ENCODE measurements at regions not wholly inside any gene's neighbourhood (a gene's known extent, or its start where the extent isn't known, plus 50 kb on each side); places are given as distances from the start of the nearest gene placed in this dataset.

DNA sequence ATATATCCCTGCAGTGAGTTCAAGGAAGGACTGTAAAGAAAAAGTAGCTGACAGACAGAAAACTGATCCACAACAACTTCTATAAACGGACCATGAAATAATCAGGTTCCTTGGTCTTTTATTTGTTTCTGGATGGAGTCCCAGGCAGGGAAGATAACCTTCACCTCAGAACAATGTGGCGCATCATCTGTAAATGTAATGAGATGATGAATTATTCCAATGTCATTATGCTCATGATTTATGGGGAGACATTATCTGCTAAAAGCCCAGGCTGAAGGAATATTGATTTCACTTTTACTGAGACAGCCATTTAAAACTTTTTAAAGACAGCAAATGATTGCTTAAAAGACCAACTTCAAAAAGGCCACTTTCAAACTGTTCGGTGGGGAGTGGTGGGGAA is 354.9 kb upstream of the ADAMTS9 start:
- H3K4me3 ChIP-seq (ENCODE audit: low read length in 2 of 2) = no peak overlapping the region
- no peak for ATAC-seq (ENCODE audit: low FRiP score)
- WGBS, 2 donors = 72 to 75% methylated on average over 3 of the region's 3 CpGs
- no peaks in the 10 kb centered on the region for H3K27me3 ChIP-seq (ENCODE audit: control insufficient read depth in 1 of 2, insufficient read depth in 2 of 2, low read length in 1 of 2)
- intact Hi-C loops (cut with DNase I) = no loop called here
- H3K36me3 ChIP-seq (ENCODE audit: control insufficient read depth in 1 of 2, insufficient read depth in 2 of 2, low read length in 1 of 2) = no peaks in the 10 kb centered on the region
- no peak overlapping the region for H3K27ac ChIP-seq (ENCODE audit: low read depth in 1 of 2, low read length in 2 of 2)
- no peaks in the 10 kb centered on the region for H3K9me3 ChIP-seq (ENCODE audit: control insufficient read depth, low read length)
- no peak for DNase-seq
- no peaks in the 10 kb centered on the region for H3K4me1 ChIP-seq (ENCODE audit: control insufficient read depth in 1 of 2, insufficient read depth in 2 of 2, low read length in 2 of 2)

DNA sequence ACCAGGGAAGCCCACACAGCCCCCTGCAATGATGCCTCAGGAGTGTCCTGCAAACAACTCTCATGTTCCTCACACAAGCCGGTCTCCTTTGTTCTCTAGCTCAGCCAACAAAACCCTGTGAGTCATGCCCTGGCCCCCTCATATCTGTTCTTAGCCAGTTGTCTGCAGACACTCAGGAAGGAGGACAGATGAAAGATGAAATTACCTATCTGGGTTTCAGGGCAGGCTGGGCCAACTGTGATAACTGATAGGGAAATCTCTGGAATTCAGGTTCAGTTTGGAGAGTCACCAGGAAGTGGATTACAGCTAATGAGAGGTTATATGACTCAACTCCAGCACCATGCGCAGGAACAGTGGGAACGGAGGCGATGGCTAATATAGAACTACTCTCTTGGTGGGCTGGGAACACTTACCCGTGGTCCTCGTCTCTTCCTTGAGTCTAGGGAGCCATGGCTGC is 352.0 kb upstream of the ADAMTS9 start:
- intact Hi-C loops (cut with DNase I) = no loop called here
- H3K36me3 ChIP-seq (ENCODE audit: control insufficient read depth in 1 of 2, insufficient read depth in 2 of 2, low read length in 1 of 2) = no peaks in the 10 kb centered on the region
- no peaks in the 10 kb centered on the region for H3K4me1 ChIP-seq (ENCODE audit: control insufficient read depth in 1 of 2, insufficient read depth in 2 of 2, low read length in 2 of 2)
- ATAC-seq (ENCODE audit: low FRiP score) = no peak
- H3K9me3 ChIP-seq (ENCODE audit: control insufficient read depth, low read length) = no peaks in the 10 kb centered on the region
- no peaks in the 10 kb centered on the region for H3K27me3 ChIP-seq (ENCODE audit: control insufficient read depth in 1 of 2, insufficient read depth in 2 of 2, low read length in 1 of 2)
- 87 to 91% methylated on average over 6 of the region's 6 CpGs for WGBS, 2 donors
- DNase-seq = no peak
- no peak overlapping the region for H3K27ac ChIP-seq (ENCODE audit: low read depth in 1 of 2, low read length in 2 of 2)
- H3K4me3 ChIP-seq (ENCODE audit: low read length in 2 of 2) = no peak overlapping the region

GRCh38 chr3:65037861-65038260 is 350.1 kb upstream of the ADAMTS9 start:
- Histone ChIP-seq H3K4me3 (ENCODE audit: low read length in 2 of 2) (no peak overlapping the region), H3K36me3 (ENCODE audit: control insufficient read depth in 1 of 2, insufficient read depth in 2 of 2, low read length in 1 of 2) (no peaks in the 10 kb centered on the region), H3K27me3 (ENCODE audit: control insufficient read depth in 1 of 2, insufficient read depth in 2 of 2, low read length in 1 of 2) (no peaks in the 10 kb centered on the region), H3K4me1 (ENCODE audit: control insufficient read depth in 1 of 2, insufficient read depth in 2 of 2, low read length in 2 of 2) (no peaks in the 10 kb centered on the region), H3K9me3 (ENCODE audit: control insufficient read depth, low read length) (no peaks in the 10 kb centered on the region), H3K27ac (ENCODE audit: low read depth in 1 of 2, low read length in 2 of 2) (no peak overlapping the region)
- DNase-seq (no peak), ATAC-seq (ENCODE audit: low FRiP score) (no peak)
- 73 to 80% methylated on average over 2 of the region's 2 CpGs for WGBS, 2 donors
- intact Hi-C loops (cut with DNase I) = no loop called here

DNA sequence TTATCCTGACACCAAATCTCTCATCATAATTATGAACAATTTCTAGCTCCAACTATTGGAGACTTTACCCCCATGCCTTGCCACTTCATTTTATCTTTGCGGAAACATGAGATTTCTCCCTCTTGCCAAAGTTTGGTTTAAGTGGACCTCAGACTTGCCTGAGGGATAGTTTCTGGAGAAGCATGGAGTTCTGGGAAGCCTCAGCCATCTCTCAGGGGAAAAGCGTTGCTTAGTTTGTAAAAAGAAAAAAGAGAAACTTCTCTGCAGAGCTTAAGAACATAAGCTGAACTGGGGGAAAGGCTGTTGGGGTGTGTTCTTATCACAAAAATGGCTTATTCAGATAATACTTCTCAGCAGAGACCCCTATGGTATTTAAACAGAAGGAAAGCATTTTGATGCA is 347.4 kb upstream of the ADAMTS9 start:
- H3K4me3 ChIP-seq (ENCODE audit: low read length in 2 of 2) = no peak overlapping the region
- 57% methylated on average over 2 of the region's 2 CpGs for WGBS, 2 donors

GRCh38 chr3:65033576-65033975 is 345.8 kb upstream of the ADAMTS9 start:
- Histone ChIP-seq H3K9me3 (ENCODE audit: control insufficient read depth, low read length) (no peaks in the 10 kb centered on the region), H3K4me3 (ENCODE audit: low read length in 2 of 2) (no peak overlapping the region)
- WGBS, 2 donors = 68 to 89% methylated on average over 2 of the region's 2 CpGs

More for the DNA sequence above, 347.4 kb upstream of the ADAMTS9 start:
- Histone ChIP-seq H3K27ac (ENCODE audit: low read depth in 1 of 2, low read length in 2 of 2) (no peak overlapping the region), H3K4me1 (ENCODE audit: control insufficient read depth in 1 of 2, insufficient read depth in 2 of 2, low read length in 2 of 2) (no peaks in the 10 kb centered on the region), H3K36me3 (ENCODE audit: control insufficient read depth in 1 of 2, insufficient read depth in 2 of 2, low read length in 1 of 2) (no peaks in the 10 kb centered on the region), H3K9me3 (ENCODE audit: control insufficient read depth, low read length) (no peaks in the 10 kb centered on the region), H3K27me3 (ENCODE audit: control insufficient read depth in 1 of 2, insufficient read depth in 2 of 2, low read length in 1 of 2) (no peaks in the 10 kb centered on the region)
- intact Hi-C loops (cut with DNase I) = no loop called here
- no peak for DNase-seq
- ATAC-seq (ENCODE audit: low FRiP score) = no peak

DNA sequence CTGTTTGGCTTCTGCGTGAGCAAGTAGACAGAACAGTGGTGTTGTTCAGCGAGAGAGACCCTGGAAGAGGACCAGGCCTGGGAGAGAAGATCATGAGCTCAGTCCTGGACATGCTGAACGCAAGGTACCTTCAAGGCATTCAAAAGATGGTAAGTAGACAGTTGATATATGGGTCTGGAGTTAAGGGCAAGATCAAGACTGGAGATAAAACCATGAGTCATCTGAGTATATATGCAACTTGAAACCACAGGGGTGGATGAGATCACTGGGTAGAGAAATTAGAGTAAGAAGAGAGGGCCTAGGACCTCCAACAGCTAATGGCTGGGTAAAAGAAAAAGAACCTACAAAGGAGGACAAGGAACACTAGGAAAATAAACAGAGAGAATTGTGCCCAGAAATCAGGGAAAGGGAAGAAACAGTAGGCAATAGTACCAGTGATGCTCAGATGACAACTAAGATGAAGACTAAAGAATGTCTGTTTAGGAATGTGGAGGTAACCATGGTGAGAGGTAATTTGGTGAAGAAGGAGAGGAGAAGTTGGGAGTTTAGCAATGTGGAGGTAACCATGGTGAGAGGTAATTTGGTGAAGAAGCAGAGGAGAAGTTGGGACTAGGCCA is 343.2 kb upstream of the ADAMTS9 start:
- H3K36me3 ChIP-seq (ENCODE audit: control insufficient read depth in 1 of 2, insufficient read depth in 2 of 2, low read length in 1 of 2) = no peaks in the 10 kb centered on the region
- no peaks in the 10 kb centered on the region for H3K9me3 ChIP-seq (ENCODE audit: control insufficient read depth, low read length)
- intact Hi-C loops (cut with DNase I) = no loop called here
- H3K4me1 ChIP-seq (ENCODE audit: control insufficient read depth in 1 of 2, insufficient read depth in 2 of 2, low read length in 2 of 2) = no peaks in the 10 kb centered on the region
- H3K27ac ChIP-seq (ENCODE audit: low read depth in 1 of 2, low read length in 2 of 2) = no peak overlapping the region
- no peak overlapping the region for H3K4me3 ChIP-seq (ENCODE audit: low read length in 2 of 2)
- DNase-seq = no peak
- peaks cover 0 to 2% of the 10 kb centered on the region in 2 donors for H3K27me3 ChIP-seq (ENCODE audit: control insufficient read depth in 1 of 2, insufficient read depth in 2 of 2, low read length in 1 of 2)
- no peak for ATAC-seq (ENCODE audit: low FRiP score)
- WGBS, 2 donors = 90 to 95% methylated on average over 3 of the region's 3 CpGs

More at GRCh38 chr3:65033576-65033975, 345.8 kb upstream of the ADAMTS9 start:
- ATAC-seq (ENCODE audit: low FRiP score) (no peak), DNase-seq (no peak)
- H3K27me3 ChIP-seq (ENCODE audit: control insufficient read depth in 1 of 2, insufficient read depth in 2 of 2, low read length in 1 of 2) = peaks cover 0 to 2% of the 10 kb centered on the region in 2 donors
- H3K4me1 ChIP-seq (ENCODE audit: control insufficient read depth in 1 of 2, insufficient read depth in 2 of 2, low read length in 2 of 2) = no peaks in the 10 kb centered on the region
- intact Hi-C loops (cut with DNase I) = no loop called here
- no peak overlapping the region for H3K27ac ChIP-seq (ENCODE audit: low read depth in 1 of 2, low read length in 2 of 2)
- H3K36me3 ChIP-seq (ENCODE audit: control insufficient read depth in 1 of 2, insufficient read depth in 2 of 2, low read length in 1 of 2) = no peaks in the 10 kb centered on the region

DNA sequence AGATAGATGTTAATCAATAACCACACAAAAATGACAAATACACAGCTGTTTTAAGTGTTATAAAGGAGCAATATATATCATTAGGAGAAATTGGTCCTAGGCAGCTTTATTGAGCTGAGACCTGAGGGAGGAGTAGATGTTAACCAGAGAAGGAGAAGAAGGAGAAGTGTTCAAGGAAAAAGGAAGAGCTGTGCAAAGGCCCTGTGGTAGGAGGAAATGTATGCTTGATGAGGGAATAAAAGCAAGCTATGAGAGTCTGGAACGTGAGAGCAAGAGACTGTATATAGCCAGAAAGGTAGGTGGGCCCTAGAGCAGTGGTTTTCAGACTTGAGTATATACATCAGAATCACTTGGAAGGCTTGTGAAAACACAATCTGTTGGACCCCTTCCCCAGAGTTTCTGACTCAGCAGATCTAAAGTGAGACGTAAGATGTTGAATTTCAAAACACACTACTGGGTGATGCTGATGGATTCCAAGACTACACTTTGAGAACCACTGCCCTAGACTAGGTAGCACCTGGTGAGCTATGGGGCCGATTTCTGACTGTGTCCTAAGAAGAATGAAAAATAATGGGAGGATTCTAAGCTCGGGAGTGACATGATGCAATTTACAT is 342.3 kb upstream of the ADAMTS9 start:
- ATAC-seq (ENCODE audit: low FRiP score) (no peak), DNase-seq (no peak)
- no peaks in the 10 kb centered on the region for H3K4me1 ChIP-seq (ENCODE audit: control insufficient read depth in 1 of 2, insufficient read depth in 2 of 2, low read length in 2 of 2)
- no peaks in the 10 kb centered on the region for H3K9me3 ChIP-seq (ENCODE audit: control insufficient read depth, low read length)
- no peak overlapping the region for H3K4me3 ChIP-seq (ENCODE audit: low read length in 2 of 2)
- peaks cover 0 to 2% of the 10 kb centered on the region in 2 donors for H3K27me3 ChIP-seq (ENCODE audit: control insufficient read depth in 1 of 2, insufficient read depth in 2 of 2, low read length in 1 of 2)
- intact Hi-C loops (cut with DNase I) = no loop called here
- H3K36me3 ChIP-seq (ENCODE audit: control insufficient read depth in 1 of 2, insufficient read depth in 2 of 2, low read length in 1 of 2) = no peaks in the 10 kb centered on the region
- 84 to 92% methylated on average over 4 of the region's 4 CpGs for WGBS, 2 donors
- no peak overlapping the region for H3K27ac ChIP-seq (ENCODE audit: low read depth in 1 of 2, low read length in 2 of 2)

DNA sequence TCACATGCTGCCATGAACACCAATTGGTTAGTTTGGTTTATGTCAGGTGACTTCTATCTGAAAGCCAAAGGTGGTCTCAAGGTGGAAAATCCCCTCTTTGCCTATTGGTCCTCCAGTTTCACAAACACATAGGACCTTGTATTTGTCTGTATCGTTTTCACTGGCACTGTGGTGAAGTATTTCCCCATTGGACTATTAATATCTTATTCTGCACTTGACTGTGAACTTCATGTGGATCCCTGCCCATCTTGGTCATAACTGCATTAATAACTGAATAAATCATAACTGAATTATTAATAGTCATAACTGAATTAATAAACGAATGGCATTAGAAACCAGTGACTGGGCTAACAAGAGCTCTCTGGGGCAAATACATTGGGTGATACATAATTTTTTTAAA is 341.3 kb upstream of the ADAMTS9 start:
- ATAC-seq (ENCODE audit: low FRiP score) (no peak), DNase-seq (no peak)
- no peaks in the 10 kb centered on the region for H3K4me1 ChIP-seq (ENCODE audit: control insufficient read depth in 1 of 2, insufficient read depth in 2 of 2, low read length in 2 of 2)
- H3K27me3 ChIP-seq (ENCODE audit: control insufficient read depth in 1 of 2, insufficient read depth in 2 of 2, low read length in 1 of 2) = peaks cover 0 to 2% of the 10 kb centered on the region in 2 donors
- no peak overlapping the region for H3K4me3 ChIP-seq (ENCODE audit: low read length in 2 of 2)
- WGBS, 2 donors = 29 to 36% methylated on average over 2 of the region's 2 CpGs
- no peak overlapping the region for H3K27ac ChIP-seq (ENCODE audit: low read depth in 1 of 2, low read length in 2 of 2)
- intact Hi-C loops (cut with DNase I) = loop anchor here in 1 of 2 donors (10.0 kb wide), 1 partner anchor 136 kb away; no protein-coding TSS in a partner anchor
- H3K9me3 ChIP-seq (ENCODE audit: control insufficient read depth, low read length) = no peaks in the 10 kb centered on the region
- no peaks in the 10 kb centered on the region for H3K36me3 ChIP-seq (ENCODE audit: control insufficient read depth in 1 of 2, insufficient read depth in 2 of 2, low read length in 1 of 2)

DNA sequence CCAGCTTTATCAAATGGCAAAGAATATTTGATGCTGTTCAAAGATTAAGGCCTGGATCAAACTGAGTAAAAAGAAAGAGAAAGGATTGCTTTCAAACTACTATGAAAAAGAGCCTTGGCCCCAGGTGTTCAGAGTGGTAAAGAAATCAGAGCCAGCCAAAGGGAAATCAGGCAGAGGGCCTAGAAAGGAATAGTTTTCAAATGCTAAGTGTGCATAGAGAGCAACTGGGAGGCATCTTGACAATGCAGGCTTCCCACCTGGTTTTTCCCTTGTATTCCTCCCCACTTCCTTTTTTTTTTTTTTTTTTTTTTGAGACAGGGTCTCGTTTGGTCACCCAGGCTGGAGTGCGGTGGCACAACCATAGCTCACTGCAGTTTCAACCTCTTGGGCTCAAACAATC is 340.2 kb upstream of the ADAMTS9 start:
- H3K9me3 ChIP-seq (ENCODE audit: control insufficient read depth, low read length) = no peaks in the 10 kb centered on the region
- no peak overlapping the region for H3K27ac ChIP-seq (ENCODE audit: low read depth in 1 of 2, low read length in 2 of 2)
- ATAC-seq (ENCODE audit: low FRiP score) = no peak
- H3K27me3 ChIP-seq (ENCODE audit: control insufficient read depth in 1 of 2, insufficient read depth in 2 of 2, low read length in 1 of 2) = peaks cover 0 to 2% of the 10 kb centered on the region in 2 donors
- no peak overlapping the region for H3K4me3 ChIP-seq (ENCODE audit: low read length in 2 of 2)
- intact Hi-C loops (cut with DNase I) = loop anchor here in 1 of 2 donors (10.0 kb wide), 1 partner anchor 137 kb away; no protein-coding TSS in a partner anchor
- H3K4me1 ChIP-seq (ENCODE audit: control insufficient read depth in 1 of 2, insufficient read depth in 2 of 2, low read length in 2 of 2) = no peaks in the 10 kb centered on the region
- H3K36me3 ChIP-seq (ENCODE audit: control insufficient read depth in 1 of 2, insufficient read depth in 2 of 2, low read length in 1 of 2) = no peaks in the 10 kb centered on the region
- no peak for DNase-seq
- 84 to 98% methylated on average over 2 of the region's 2 CpGs for WGBS, 2 donors
